HCT116 (cell line): ENCODE measurements at regions not wholly inside any gene's neighbourhood (a gene's known extent, or its start where the extent isn't known, plus 50 kb on each side); places are given as distances from the start of the nearest gene placed in this dataset.

Experiments used
- CEBPB ChIP-seq: IDR thresholded peaks from 2 replicates; pipeline ENCODE4 v1.6.1; 2012; ENCODE audit warnings: low read depth
- CTCF ChIP-seq, 3 experiments: fragments of 200-600 bp in 1 of 3; sonication (generic) in 1 of 3; IDR thresholded peaks in 2 of 3; conservative IDR thresholded peaks in 1 of 3; 2 replicates each; pipeline ENCODE4 v1.5.1; 2012 to 2017; ENCODE audit warnings: low read depth in 2 of 3, low read length in 2 of 3, antibody characterized with exemption in 1 of 3, borderline replicate concordance in 1 of 3, control low read depth in 1 of 3, mild to moderate bottlenecking in 1 of 3, mixed read lengths in 1 of 3, mixed run types in 1 of 3, moderate library complexity in 1 of 3; ENCODE audit not compliant: insufficient read depth in 1 of 3
- EGR1 ChIP-seq: IDR thresholded peaks from 2 replicates; pipeline ENCODE4 v1.6.1; 2012; ENCODE audit warnings: low read depth
- EZH2 ChIP-seq: fragments of 200-600 bp; sonication (generic); IDR thresholded peaks from 2 replicates; pipeline ENCODE4 v1.6.1; 2017; ENCODE audit warnings: antibody characterized with exemption, mixed run types
- MAX ChIP-seq: IDR thresholded peaks from 2 replicates; pipeline ENCODE4 v1.6.1; 2012
- POLR2A ChIP-seq: IDR thresholded peaks from 2 replicates; pipeline ENCODE4 v1.7.0; 2011; ENCODE audit warnings: borderline replicate concordance; ENCODE audit not compliant: insufficient read depth, insufficient read length; ENCODE audit errors: extremely low read depth
- POLR2AphosphoS5 ChIP-seq: IDR thresholded peaks from 2 replicates; pipeline ENCODE4 v1.6.1; 2011; ENCODE audit warnings: mild to moderate bottlenecking, low read depth, low read length, moderate library complexity
- RAD21 ChIP-seq: IDR thresholded peaks from 2 replicates; pipeline ENCODE4 v1.6.1; 2012; ENCODE audit warnings: low read depth, mild to moderate bottlenecking
- TCF7L2 ChIP-seq: IDR thresholded peaks from 2 replicates; pipeline ENCODE4 v1.7.0; 2011; ENCODE audit warnings: borderline replicate concordance, inconsistent platforms; ENCODE audit not compliant: insufficient read depth, insufficient read length; ENCODE audit errors: extremely low read depth
- ZNF274 ChIP-seq: fragments of 200-500 bp; sonication (Bioruptor generic); IDR thresholded peaks from 2 replicates; pipeline ENCODE4 v1.6.1; 2014; ENCODE audit warnings: mild to moderate bottlenecking, low read depth, low read length, inconsistent platforms

GRCh38 chrX:82703551-82703950 is 804.5 kb upstream of the POU3F4 start:
- TF ChIP-seq TCF7L2 (no peak), RAD21 (no peak), CEBPB (no peak), CTCF (IDR thresholded peaks at IDR 0.05 in 2 of 3, conservative IDR thresholded peaks at IDR 0.05 in 1 of 3; ENCODE audit: borderline replicate concordance in 1 of 3, insufficient read depth in 1 of 3, low read depth in 2 of 3, low read length in 2 of 3) (no peak), POLR2A (no peak), EGR1 (no peak), MAX (no peak), POLR2AphosphoS5 (no peak), EZH2 (no peak), ZNF274 (no peak)
